HG03025 (cell line): ENCODE measurements at regions not wholly inside any gene's neighbourhood (a gene's known extent, or its start where the extent isn't known, plus 50 kb on each side); places are given as distances from the start of the nearest gene placed in this dataset.

Experiments used
- ATAC-seq: cut with Tn5 transposase; IDR thresholded peaks from one replicate; pipeline ENCODE4 v1.9.1; 2021; ENCODE audit warnings: mild to moderate bottlenecking, moderate library complexity; ENCODE audit not compliant: unreplicated experiment, low FRiP score

GRCh38 chr3:194984622-194985021 lies 286.3 kb downstream of the XXYLT1 start:
- no peak for ATAC-seq

- ATAC-seq: no peak
Measured at GRCh38 chr3:194985031-194985578, 285.9 kb downstream of the XXYLT1 start.

- no peak for ATAC-seq
Measured at GRCh38 chr3:194986208-194987043, 284.5 kb downstream of the XXYLT1 start.

DNA sequence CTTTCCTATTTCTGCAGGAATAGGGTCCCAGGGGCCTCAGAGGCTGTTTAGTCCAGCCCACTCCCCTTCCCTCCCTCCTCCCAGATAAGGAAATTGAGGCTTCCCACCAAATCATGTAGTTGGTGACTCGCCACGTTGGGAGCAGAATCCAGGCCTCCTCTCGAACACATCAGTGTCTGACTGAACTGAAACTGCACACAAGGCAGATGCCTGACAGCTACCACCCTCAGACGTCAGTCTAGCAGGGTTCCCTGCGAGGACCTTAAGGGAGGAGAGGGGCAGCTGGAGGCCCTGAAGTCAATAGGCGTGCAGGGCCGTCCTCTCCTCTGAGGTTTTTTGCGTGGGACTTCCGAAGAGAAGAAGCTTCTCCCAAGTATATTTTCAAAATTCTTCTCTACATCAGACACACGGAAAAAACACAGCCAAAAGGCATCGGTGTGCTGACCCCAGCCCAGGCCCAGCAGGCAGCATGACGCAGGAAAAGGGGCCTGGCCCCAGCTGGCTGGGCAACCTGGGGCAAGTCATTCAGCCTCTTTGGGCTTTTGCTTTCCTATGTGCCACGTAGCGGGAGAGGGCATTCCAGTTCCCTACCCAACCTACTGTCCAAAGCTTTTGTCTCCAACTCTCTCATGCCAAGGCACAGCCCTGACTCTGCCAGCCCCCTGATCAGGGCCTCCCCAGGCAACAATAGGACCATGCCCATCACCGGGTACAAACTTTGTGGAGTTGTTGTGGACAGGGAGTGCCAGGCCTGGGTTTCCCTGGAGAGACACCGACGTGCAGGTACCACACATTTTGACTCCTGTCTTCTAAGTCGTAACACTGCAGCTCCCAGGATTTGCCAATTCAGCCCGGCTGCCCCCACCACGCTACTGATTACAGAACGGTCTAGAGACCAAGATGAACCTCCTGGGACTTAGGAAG lies 283.1 kb downstream of the XXYLT1 start:
- ATAC-seq: no peak

DNA sequence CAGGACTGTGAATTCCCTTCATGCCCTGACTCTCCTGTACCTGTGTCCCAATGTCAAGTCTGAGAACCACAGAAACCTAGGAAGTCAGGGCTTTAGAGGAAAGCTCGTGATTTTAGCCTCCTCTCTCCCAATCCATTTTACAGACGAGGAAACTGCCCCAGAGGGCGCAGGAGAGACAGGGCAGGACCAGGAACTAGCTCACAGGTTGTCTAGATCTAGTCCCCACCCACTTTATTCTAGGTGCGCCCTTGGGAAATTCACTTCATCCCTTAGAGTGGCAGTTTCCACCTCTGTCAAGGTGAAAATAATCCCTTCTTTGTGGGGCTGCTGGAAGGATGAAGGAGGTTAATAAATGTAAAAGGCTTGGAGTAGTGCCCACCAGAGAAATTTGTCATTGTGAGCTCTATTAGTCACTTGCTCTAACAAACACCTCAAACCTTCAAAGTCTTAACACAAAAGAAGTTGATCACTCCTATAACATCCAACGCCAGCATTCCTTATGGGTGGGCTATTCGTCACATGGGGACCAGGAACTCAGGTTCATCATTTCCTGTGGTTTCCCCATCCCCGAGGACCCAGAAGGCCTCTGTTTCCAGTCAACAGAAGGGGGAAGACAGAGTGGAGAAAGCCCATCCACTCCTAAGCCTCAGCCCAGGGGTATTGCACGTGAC lies 282.3 kb downstream of the XXYLT1 start:
- no peak for ATAC-seq

DNA sequence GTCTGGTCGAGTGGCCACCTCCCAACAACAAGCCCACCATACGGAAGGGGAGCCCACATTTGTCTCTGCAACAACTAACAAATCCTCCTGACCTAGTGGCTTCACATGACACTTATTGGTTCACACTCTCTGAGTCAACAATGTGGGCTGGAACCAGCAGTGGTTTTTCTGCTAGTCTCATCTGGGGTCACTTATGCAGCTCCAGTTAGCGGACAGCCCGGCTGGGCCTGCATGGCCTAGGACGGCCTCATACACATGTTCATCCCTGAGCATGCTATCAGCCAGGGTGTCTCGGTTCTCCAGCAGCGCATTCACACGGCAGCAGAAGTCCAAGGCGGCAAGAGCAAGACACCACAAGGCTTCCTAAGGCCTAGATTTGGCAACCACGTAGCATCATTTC lies 281.7 kb downstream of the XXYLT1 start:
- no peak for ATAC-seq

DNA sequence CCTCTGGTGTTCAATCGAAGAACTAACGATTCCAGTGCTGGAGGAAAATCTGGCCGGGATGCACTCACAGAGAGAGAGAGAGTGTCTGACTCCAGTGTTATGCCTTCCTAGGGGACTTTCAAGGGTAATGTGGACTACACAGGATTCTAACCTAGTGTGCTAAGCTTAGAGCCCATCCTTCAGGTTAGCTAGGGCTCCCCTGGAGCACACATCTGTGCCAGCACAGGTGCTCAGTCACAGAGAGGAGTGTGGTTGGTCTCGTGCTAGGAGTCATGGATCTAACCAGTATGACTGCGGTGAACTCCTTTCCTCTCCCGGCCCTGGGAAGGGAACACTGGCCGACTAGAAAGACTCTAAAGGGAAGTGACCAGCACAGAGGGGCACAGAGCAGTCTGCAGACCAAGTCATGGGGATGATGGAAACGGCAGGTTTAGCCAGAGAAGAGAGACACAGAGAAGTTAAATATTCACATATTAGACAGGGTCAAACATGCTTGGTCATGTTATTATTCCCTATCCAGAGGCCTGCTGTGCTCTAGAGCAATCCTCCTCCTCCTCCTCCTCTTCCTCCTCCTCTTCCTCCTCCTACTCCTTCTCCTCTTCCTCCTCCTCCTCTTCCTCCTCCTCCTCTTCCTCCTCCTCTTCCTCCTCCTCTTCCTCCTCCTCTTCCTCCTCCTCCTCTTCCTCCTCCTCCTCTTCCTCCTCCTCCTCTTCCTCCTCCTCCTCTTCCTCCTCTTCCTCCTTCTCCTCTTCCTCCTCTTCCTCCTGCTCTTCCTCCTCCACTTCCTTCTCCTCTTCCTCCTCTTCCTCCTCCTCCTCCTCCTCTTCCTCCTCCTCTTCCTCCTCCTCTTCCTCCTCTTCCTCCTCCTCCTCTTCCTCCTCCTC lies 280.3 kb downstream of the XXYLT1 start:
- no peak for ATAC-seq

- ATAC-seq: no peak
Measured at GRCh38 chr3:194991338-194991654, 279.7 kb downstream of the XXYLT1 start.

DNA sequence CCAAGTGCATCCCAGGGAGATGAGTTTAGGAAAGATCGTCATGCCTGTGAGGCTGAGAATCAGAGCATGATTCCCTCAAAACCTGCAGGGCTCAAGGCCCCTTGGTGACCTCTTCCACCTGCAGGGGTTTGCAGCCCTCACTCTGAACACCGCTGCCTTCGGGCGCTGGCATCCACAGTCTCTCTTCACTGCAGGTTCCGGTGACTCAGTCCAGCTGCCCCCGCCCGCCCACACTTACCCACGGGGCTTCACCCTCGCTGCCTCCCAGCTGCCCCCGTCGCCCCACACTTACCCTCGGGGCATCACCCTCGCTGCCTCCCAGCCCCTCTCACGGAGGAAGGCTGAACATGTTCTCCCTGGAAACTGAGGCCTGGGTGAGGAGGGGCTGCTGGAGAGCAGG lies 277.1 kb downstream of the XXYLT1 start:
- no peak for ATAC-seq

DNA sequence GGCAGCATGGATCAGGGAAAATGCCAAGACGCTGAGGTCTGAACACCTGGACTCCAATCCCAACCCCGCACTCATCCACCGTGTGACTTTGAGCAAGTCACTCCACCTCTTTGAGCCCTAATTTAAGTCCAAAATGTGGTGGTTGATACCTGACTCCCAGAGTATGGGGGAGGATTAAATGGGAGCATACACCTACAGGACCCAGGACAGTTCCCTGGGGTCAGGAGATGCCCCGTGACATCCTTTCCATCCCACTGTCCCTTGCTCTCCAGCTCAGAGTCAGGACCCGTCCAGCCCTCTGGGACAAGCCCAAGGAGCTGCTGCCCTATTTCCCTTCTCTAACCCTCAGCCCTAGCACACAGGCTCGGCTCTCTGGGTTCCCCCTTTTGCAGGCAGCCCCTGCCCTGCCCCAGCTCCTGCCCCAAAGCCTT lies 276.4 kb downstream of the XXYLT1 start:
- no peak for ATAC-seq

DNA sequence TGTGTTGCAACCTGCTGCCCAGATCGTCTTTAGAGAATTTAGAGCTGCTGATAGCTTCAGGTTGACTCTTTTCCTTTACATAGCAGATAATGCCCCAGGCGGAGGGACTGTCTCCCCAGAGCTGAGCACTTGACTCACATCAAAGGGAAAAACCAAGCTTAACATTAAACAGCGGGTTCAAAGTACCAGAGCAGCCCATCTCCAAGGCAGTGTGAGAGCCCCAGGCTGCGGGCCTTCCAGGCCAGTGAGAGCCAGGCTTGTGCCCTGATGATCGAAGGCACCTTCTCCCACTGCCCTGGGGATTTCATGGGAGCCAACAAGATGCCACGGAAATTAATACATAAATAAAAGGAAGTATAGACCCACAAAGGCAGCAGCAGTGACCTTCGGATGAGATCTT lies 275.6 kb downstream of the XXYLT1 start:
- ATAC-seq: no peak

DNA sequence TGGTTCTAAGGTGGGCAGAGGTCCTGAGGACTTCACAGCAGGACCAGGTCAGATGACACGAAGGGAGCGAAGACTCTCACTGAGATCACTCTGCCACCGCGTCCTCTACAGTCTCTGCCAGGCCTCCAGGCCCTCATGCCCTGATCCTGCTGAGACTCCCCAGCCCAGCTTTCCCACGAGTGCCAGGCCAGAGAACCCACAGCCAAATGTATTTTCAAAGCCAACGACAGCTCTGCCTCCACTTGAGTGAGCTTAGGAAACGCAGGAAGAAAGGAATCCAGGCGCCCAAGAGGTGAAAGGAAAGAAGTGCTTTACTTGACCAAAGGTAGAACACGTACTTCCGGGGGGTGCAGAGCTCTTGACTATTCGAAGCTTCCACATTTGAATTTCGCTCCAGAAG lies 275.0 kb downstream of the XXYLT1 start:
- no peak for ATAC-seq

GRCh38 chr3:194996746-194997145 lies 274.2 kb downstream of the XXYLT1 start:
- ATAC-seq: no peak

- no peak for ATAC-seq
Measured at GRCh38 chr3:194998417-194998816, 272.5 kb downstream of the XXYLT1 start.

DNA sequence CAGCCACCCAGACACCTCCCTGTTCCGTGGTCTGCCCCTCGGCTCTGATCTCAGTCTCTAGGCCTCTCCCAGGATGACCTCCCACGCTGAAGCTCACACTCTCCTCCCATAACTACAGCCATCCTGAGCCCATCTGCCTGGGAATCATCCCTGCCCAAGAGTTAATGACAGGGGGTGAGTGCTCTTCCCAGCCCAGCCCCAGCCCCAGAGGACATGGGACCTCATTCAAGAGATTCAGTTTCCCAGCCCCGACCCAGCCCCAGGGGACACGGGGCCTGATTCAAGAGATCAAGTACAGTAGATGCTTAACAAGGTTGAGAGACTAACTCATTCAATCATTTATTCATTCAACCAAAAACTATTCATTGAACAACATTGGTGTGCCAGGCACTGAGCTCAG lies 272.0 kb downstream of the XXYLT1 start:
- no peak for ATAC-seq

- no peak for ATAC-seq
Measured at GRCh38 chr3:194999491-194999890, 271.5 kb downstream of the XXYLT1 start.

GRCh38 chr3:195001261-195001660 lies 269.7 kb downstream of the XXYLT1 start:
- no peak for ATAC-seq

DNA sequence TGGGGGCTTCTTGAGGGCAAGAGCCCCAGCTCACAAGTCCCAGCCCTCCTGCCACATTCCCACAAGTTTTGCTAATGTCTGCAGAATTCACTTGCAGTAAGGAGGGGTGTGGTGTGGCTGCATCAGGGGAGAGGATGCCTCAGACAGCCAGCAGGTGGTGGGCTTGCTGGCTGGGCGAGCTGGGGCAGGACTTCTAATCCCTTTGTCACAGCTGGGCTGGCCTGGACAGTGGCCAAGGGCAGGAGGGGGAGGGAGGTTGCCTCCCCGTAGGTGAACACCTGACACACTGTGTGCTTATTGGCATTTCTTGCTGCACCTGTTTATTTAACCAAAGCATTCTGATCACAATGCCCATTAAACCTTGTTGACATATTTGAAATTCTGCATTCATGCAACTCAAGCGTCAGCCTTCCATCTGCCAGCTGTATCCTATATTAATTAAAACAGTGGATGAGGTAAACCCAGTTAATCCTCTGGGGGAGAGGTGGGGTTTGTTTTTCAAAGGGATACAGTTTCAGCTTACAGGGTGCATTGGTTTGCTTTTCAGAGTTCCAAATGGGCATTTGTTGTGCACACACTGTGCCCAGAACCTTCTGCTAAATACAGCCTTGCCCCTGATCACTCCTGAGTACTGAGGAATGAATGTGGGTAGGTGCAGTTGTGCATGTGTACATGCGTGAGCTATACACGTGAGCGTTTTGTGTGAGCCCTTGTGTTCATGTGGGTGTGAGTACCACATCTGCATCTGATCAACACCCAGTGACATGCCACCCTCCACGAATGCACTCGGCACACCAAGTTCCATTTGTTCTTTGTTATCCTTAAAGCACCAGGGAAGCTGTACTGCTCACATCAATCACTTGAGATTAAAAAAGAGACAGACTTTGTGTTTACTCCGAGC lies 268.7 kb downstream of the XXYLT1 start:
- ATAC-seq: no peak
